HCT116 (cell line): ENCODE measurements at regions not wholly inside any gene's neighbourhood (a gene's known extent, or its start where the extent isn't known, plus 50 kb on each side); places are given as distances from the start of the nearest gene placed in this dataset.

Source experiments
- ATAC-seq: fragments of 200-7000 bp; cut with Tn5 transposase; 2 replicates; pipeline ENCODE4 v1.9.1; 2020; ENCODE audit warnings: mild to moderate bottlenecking, moderate library complexity
- BruUV-seq: library from RNA; stranded (reverse); fragments of 400-500 nt; replicated peaks from 2 replicates; lab custom pipeline; 2021; lab: Mats Ljungman, UMichigan
- CTCF ChIA-PET: fragments of 300-600 bp; sonication (Branson Sonifier 250); formaldehyde crosslinking; loops from one replicate; lab custom pipeline; 2021; ENCODE audit warnings: antibody characterized with exemption; lab: Charles Lee
- POLR2A ChIA-PET: fragments of 300-600, 350-600 bp; sonication (Branson Sonifier 250); formaldehyde crosslinking; loops from one replicate; lab custom pipeline; 2021; ENCODE audit warnings: antibody characterized with exemption; lab: Charles Lee
- RAD21 ChIA-PET, 2 experiments: fragments of 300-600 bp; sonication (Branson Sonifier 250); formaldehyde crosslinking; loops; one replicate each; lab custom pipeline; 2023; ENCODE audit warnings: low total read pairs in 2 of 2; ENCODE audit not compliant: uncharacterized antibody in 2 of 2, unreplicated experiment in 2 of 2, low non-redundant PET in 1 of 2; lab: Charles Lee
- DNase-seq: peaks from one replicate; pipeline ENCODE4 v3.0.0-alpha.2; 2010; ENCODE audit warnings: low read depth, low spot score
- H2AFZ ChIP-seq: fragments of 200-600 bp; shearing (Covaris generic), sonication (generic); 2 replicates; pipeline ENCODE4 v1.6.1; 2017; ENCODE audit warnings: low read depth, mixed run types, mixed read lengths, antibody characterized with exemption, low read length; ENCODE audit not compliant: poor library complexity, severe bottlenecking
- H3K27ac ChIP-seq: 2 replicates; pipeline ENCODE4 v1.5.1; 2012; ENCODE audit warnings: low read depth, low read length
- H3K27me3 ChIP-seq: fragments of 200-600 bp; sonication (generic); 2 replicates; pipeline ENCODE4 v1.6.1; 2016; ENCODE audit warnings: mixed run types, low read length, mixed read lengths; ENCODE audit not compliant: insufficient read depth
- H3K36me3 ChIP-seq, 2 experiments: fragments of 200-500 bp in 1 of 2; fragments of 200-600 bp in 1 of 2; sonication (Bioruptor generic) in 1 of 2; sonication (generic) in 1 of 2; 2 replicates each; pipeline versions ENCODE4 v1.5.1 to v1.6.1; 2014 to 2016; ENCODE audit warnings: low read length in 2 of 2, inconsistent platforms in 1 of 2, mixed read lengths in 1 of 2, mixed run types in 1 of 2; ENCODE audit not compliant: insufficient read depth in 2 of 2, control insufficient read depth in 1 of 2
- H3K4me1 ChIP-seq, 2 experiments: fragments of 200-600 bp in 1 of 2; sonication (generic) in 1 of 2; 2 replicates each; pipeline versions ENCODE4 v1.5.1 to v1.6.1; 2012 to 2017; ENCODE audit warnings: low read length in 2 of 2, inconsistent platforms in 1 of 2, mild to moderate bottlenecking in 1 of 2, mixed read lengths in 1 of 2, mixed run types in 1 of 2, moderate library complexity in 1 of 2; ENCODE audit not compliant: insufficient read depth in 2 of 2, control insufficient read depth in 1 of 2
- H3K4me2 ChIP-seq: fragments of 200-600 bp; sonication (generic); 2 replicates; pipeline ENCODE4 v1.6.1; 2017; ENCODE audit warnings: mixed run types, low read length, mixed read lengths
- H3K4me3 ChIP-seq, 2 experiments: fragments of 200-600 bp in 1 of 2; sonication (generic) in 1 of 2; replicated peaks in 1 of 2; 2 replicates each; pipeline ENCODE4 v1.5.1; 2011 to 2016; ENCODE audit warnings: low read length in 2 of 2, control low read depth in 1 of 2, low read depth in 1 of 2, mild to moderate bottlenecking in 1 of 2, mixed read lengths in 1 of 2, mixed run types in 1 of 2
- H3K79me2 ChIP-seq: fragments of 200-600 bp; sonication (generic); 2 replicates; pipeline ENCODE4 v1.6.1; 2017; ENCODE audit warnings: mild to moderate bottlenecking, mixed run types, low read length, moderate library complexity, mixed read lengths; ENCODE audit not compliant: insufficient read depth
- H3K9ac ChIP-seq: fragments of 200-600 bp; sonication (generic); 2 replicates; pipeline ENCODE4 v1.6.1; 2016; ENCODE audit warnings: low read length, mixed read lengths
- H3K9me2 ChIP-seq: fragments of 200-600 bp; sonication (generic), shearing (Covaris generic); 2 replicates; pipeline ENCODE4 v1.6.1; 2017; ENCODE audit warnings: mixed run types, mild to moderate bottlenecking, moderate library complexity; ENCODE audit not compliant: insufficient read depth
- H3K9me3 ChIP-seq, 2 experiments: fragments of 200-500 bp in 1 of 2; fragments of 200-600 bp in 1 of 2; sonication (Bioruptor generic) in 1 of 2; sonication (generic) in 1 of 2; 2 replicates each; pipeline ENCODE4 v1.6.1; 2014 to 2017; ENCODE audit warnings: low read length in 2 of 2, mixed read lengths in 2 of 2, inconsistent platforms in 1 of 2, low read depth in 1 of 2, mild to moderate bottlenecking in 1 of 2, mixed run types in 1 of 2, moderate library complexity in 1 of 2; ENCODE audit not compliant: control insufficient read depth in 1 of 2, insufficient read depth in 1 of 2
- H4K20me1 ChIP-seq: fragments of 200-600 bp; sonication (generic), shearing (Covaris generic); 2 replicates; pipeline ENCODE4 v1.6.1; 2017; ENCODE audit warnings: mixed run types, mild to moderate bottlenecking, moderate library complexity; ENCODE audit not compliant: insufficient read depth
- EGR1 ChIP-seq: IDR thresholded peaks from 2 replicates; pipeline ENCODE4 v1.6.1; 2012; ENCODE audit warnings: low read depth
- EZH2 ChIP-seq: fragments of 200-600 bp; sonication (generic); IDR thresholded peaks from 2 replicates; pipeline ENCODE4 v1.6.1; 2017; ENCODE audit warnings: antibody characterized with exemption, mixed run types
- FOSL1 ChIP-seq: IDR thresholded peaks from 2 replicates; pipeline ENCODE4 v1.6.1; 2012; ENCODE audit warnings: low read depth
- SP1 ChIP-seq: IDR thresholded peaks from 2 replicates; pipeline ENCODE4 v1.6.1; 2012; ENCODE audit warnings: low read depth
- SRF ChIP-seq: IDR thresholded peaks from 2 replicates; pipeline ENCODE4 v1.6.1; 2012; ENCODE audit warnings: low read depth
- YY1 ChIP-seq: IDR thresholded peaks from 2 replicates; pipeline ENCODE4 v1.6.1; 2011; ENCODE audit warnings: low read length, low read depth, moderate library complexity, mild to moderate bottlenecking; ENCODE audit not compliant: insufficient replicate concordance; ENCODE audit errors: extremely low read depth
- intact Hi-C: fragments of 100-400 bp; cut with micrococcal nuclease; formaldehyde crosslinking; loops from 2 replicates; pipeline ENCODE4 v1.10.0; 2022
- TF ChIP-seq, protein P1 (sequence below), 3 experiments: fragments of 200-600 bp in 1 of 3; sonication (generic) in 1 of 3; IDR thresholded peaks in 2 of 3; conservative IDR thresholded peaks in 1 of 3; 2 replicates each; pipeline ENCODE4 v1.5.1; 2012 to 2017; ENCODE audit warnings: low read depth in 2 of 3, low read length in 2 of 3, antibody characterized with exemption in 1 of 3, borderline replicate concordance in 1 of 3, control low read depth in 1 of 3, mild to moderate bottlenecking in 1 of 3, mixed read lengths in 1 of 3, mixed run types in 1 of 3, moderate library complexity in 1 of 3; ENCODE audit not compliant: insufficient read depth in 1 of 3
- TF ChIP-seq, protein P2 (sequence below): IDR thresholded peaks from 2 replicates; pipeline ENCODE4 v1.6.1; 2012; ENCODE audit warnings: low read depth
- TF ChIP-seq, protein P3 (sequence below): IDR thresholded peaks from 2 replicates; pipeline ENCODE4 v1.6.1; 2011; ENCODE audit warnings: mild to moderate bottlenecking, low read length, moderate library complexity; ENCODE audit not compliant: insufficient replicate concordance; ENCODE audit errors: extremely low read depth
- TF ChIP-seq, protein P4 (sequence below): IDR thresholded peaks from 2 replicates; pipeline ENCODE4 v1.6.1; 2012
- TF ChIP-seq, protein P5 (sequence below): IDR thresholded peaks from 2 replicates; pipeline ENCODE4 v1.6.1; 2012

DNA sequence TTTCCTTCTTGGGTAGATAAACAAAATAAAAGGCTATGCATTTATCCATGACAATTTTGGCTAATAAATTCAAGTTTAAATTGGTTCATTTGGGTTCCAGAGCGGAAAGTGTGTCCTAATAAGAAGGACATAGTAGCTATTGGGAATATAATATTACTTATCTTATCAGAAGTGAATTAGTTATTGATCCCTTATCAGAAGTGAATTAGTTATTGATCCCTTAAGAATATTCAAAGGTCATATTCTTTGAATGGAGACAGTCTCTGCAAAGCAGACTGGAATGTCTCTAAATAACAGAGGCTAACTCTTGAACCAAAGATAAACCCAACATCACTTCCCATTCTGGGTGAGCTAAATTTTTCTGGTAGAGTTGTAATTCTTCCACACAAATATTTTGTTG is 290.7 kb upstream of the BCHE start:
- no peak for ATAC-seq
- ChIA-PET RAD21 (no interaction called here), POLR2A (no interaction called here), CTCF (no interaction called here)
- H3K4me1 ChIP-seq = no peaks in the 10 kb centered on the region
- H3K9me3 ChIP-seq = no peaks in the 10 kb centered on the region; a peak in 2 of 4 replicates
- TF ChIP-seq, protein P1, sequence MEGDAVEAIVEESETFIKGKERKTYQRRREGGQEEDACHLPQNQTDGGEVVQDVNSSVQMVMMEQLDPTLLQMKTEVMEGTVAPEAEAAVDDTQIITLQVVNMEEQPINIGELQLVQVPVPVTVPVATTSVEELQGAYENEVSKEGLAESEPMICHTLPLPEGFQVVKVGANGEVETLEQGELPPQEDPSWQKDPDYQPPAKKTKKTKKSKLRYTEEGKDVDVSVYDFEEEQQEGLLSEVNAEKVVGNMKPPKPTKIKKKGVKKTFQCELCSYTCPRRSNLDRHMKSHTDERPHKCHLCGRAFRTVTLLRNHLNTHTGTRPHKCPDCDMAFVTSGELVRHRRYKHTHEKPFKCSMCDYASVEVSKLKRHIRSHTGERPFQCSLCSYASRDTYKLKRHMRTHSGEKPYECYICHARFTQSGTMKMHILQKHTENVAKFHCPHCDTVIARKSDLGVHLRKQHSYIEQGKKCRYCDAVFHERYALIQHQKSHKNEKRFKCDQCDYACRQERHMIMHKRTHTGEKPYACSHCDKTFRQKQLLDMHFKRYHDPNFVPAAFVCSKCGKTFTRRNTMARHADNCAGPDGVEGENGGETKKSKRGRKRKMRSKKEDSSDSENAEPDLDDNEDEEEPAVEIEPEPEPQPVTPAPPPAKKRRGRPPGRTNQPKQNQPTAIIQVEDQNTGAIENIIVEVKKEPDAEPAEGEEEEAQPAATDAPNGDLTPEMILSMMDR (IDR thresholded peaks at IDR 0.05 in 2 of 3, conservative IDR thresholded peaks at IDR 0.05 in 1 of 3; ENCODE audit: borderline replicate concordance in 1 of 3, insufficient read depth in 1 of 3, low read depth in 2 of 3, low read length in 2 of 3) = no peak
- TF ChIP-seq, protein P2, sequence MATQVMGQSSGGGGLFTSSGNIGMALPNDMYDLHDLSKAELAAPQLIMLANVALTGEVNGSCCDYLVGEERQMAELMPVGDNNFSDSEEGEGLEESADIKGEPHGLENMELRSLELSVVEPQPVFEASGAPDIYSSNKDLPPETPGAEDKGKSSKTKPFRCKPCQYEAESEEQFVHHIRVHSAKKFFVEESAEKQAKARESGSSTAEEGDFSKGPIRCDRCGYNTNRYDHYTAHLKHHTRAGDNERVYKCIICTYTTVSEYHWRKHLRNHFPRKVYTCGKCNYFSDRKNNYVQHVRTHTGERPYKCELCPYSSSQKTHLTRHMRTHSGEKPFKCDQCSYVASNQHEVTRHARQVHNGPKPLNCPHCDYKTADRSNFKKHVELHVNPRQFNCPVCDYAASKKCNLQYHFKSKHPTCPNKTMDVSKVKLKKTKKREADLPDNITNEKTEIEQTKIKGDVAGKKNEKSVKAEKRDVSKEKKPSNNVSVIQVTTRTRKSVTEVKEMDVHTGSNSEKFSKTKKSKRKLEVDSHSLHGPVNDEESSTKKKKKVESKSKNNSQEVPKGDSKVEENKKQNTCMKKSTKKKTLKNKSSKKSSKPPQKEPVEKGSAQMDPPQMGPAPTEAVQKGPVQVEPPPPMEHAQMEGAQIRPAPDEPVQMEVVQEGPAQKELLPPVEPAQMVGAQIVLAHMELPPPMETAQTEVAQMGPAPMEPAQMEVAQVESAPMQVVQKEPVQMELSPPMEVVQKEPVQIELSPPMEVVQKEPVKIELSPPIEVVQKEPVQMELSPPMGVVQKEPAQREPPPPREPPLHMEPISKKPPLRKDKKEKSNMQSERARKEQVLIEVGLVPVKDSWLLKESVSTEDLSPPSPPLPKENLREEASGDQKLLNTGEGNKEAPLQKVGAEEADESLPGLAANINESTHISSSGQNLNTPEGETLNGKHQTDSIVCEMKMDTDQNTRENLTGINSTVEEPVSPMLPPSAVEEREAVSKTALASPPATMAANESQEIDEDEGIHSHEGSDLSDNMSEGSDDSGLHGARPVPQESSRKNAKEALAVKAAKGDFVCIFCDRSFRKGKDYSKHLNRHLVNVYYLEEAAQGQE = no peak
- no peak for TF ChIP-seq FOSL1
- no peak for TF ChIP-seq EGR1
- TF ChIP-seq, protein P3, sequence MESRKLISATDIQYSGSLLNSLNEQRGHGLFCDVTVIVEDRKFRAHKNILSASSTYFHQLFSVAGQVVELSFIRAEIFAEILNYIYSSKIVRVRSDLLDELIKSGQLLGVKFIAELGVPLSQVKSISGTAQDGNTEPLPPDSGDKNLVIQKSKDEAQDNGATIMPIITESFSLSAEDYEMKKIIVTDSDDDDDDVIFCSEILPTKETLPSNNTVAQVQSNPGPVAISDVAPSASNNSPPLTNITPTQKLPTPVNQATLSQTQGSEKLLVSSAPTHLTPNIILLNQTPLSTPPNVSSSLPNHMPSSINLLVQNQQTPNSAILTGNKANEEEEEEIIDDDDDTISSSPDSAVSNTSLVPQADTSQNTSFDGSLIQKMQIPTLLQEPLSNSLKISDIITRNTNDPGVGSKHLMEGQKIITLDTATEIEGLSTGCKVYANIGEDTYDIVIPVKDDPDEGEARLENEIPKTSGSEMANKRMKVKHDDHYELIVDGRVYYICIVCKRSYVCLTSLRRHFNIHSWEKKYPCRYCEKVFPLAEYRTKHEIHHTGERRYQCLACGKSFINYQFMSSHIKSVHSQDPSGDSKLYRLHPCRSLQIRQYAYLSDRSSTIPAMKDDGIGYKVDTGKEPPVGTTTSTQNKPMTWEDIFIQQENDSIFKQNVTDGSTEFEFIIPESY = no peak
- TF ChIP-seq YY1 = no peak
- TF ChIP-seq, protein P4, sequence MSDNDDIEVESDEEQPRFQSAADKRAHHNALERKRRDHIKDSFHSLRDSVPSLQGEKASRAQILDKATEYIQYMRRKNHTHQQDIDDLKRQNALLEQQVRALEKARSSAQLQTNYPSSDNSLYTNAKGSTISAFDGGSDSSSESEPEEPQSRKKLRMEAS = no peak
- TF ChIP-seq, protein P5, sequence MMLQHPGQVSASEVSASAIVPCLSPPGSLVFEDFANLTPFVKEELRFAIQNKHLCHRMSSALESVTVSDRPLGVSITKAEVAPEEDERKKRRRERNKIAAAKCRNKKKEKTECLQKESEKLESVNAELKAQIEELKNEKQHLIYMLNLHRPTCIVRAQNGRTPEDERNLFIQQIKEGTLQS = no peak
- TF ChIP-seq SP1 = no peak
- TF ChIP-seq EZH2 = no peak
- TF ChIP-seq SRF = no peak
- intact Hi-C loops = no loop called here
- DNase-seq = no peak
- H4K20me1 ChIP-seq = no peaks in the 10 kb centered on the region
- H2AFZ ChIP-seq = no peak overlapping the region
- BruUV-seq = no TSS peak
- H3K27me3 ChIP-seq = no peaks in the 10 kb centered on the region
- H3K79me2 ChIP-seq = no peaks in the 10 kb centered on the region
- no peaks in the 10 kb centered on the region for H3K36me3 ChIP-seq
- H3K4me2 ChIP-seq = no peak overlapping the region
- H3K9me2 ChIP-seq = no peaks in the 10 kb centered on the region
- H3K4me3 ChIP-seq = no peak overlapping the region
- no peak overlapping the region for H3K27ac ChIP-seq
- no peak overlapping the region for H3K9ac ChIP-seq
